Erythroblast (primary cell): ENCODE measurements at regions not wholly inside any gene's neighbourhood (a gene's known extent, or its start where the extent isn't known, plus 50 kb on each side); places are given as distances from the start of the nearest gene placed in this dataset.
"Not testable (repeated sequence)": the region's sequence is repeated elsewhere in the genome, so short reads cannot be mapped to it uniquely, and the experiment has no call there.

Source experiments
- DNase-seq, 2 experiments: peaks; one replicate each; lab custom pipeline; 2025; lab: John Stamatoyannopoulos, UW
- GATA1 ChIP-seq: IDR thresholded peaks from 2 replicates; pipeline ENCODE4 v1.6.1; 2011; ENCODE audit warnings: low read depth, mild to moderate bottlenecking, control low read depth, low read length, moderate library complexity
- POLR2A ChIP-seq: IDR thresholded peaks from 2 replicates; pipeline ENCODE4 v1.6.1; 2011; ENCODE audit warnings: mild to moderate bottlenecking, low read length

DNA sequence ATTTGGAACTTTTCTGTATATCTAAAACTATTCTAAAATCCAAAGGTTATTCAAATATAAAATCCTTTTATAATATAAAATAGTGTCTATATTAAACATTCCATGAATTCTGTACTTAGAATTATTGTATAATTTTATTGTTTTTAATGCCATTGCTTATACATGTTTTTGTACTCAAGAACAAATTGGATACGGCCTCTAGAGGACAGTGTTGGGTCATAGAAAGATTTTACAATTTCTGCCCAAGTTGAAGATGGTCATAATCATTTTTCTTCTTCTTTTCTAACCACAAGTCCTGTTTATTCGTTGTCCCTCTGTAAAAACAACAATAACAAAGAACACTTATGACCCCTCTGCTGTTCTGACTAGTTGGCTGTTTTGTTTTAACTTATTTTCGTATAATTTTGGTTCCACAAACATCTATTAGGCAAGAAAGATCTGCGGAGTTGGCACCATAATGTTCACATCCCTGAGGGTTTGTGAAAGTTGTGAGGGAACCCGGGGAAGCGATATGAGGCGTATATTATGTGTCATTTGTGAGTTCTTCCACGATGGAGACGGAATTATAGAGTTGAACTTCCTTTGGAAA lies 75.7 kb upstream of the KIF26B start:
- DNase-seq = peak; percentile 33 to 60
- TF ChIP-seq GATA1 (no peak), POLR2A (no peak)

DNA sequence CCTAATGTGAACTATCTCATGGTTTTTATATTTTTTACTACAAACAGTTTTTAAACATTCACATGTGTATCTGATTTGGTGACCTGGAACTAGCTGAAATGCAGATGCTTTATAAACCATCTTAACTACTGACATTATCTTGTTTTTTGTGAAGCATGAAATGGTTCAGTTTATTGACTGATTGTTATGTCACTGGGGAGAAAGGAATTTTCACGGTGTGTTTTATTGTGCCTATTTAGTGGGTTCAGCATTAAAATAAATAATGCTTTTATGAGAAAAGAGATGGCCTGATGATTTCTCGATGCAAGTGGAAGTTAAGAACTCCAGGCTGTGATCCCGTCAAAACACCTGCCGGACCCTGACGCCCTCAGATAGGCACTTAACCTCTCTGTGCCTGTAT lies 79.9 kb upstream of the KIF26B start:
- TF ChIP-seq GATA1 = no peak
- no peak for TF ChIP-seq POLR2A
- DNase-seq = no peak

DNA sequence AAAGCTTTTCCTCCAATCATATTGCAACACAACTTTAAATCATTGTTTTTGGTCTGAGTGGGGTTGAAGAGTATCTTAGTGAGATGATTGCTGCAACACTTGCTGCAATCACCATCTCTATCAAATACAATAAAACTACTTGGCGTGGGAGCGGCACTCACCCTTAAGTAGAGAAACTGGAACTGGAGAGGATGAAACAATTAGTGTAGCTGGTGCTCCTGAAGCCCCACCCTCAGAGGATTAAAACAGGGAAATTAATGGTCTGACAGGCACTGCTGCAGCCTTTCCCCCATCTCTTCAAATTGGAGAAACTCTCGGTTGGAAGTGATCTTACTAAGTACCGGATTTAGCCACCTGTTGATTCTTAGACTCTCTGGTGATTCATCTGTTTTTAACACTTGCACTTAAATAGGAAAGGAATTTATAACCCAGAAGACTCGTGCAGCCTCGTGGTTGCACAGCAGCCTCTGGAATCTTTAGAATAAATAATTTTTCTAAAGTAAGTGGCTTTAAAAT lies 80.5 kb upstream of the KIF26B start:
- no peak for TF ChIP-seq POLR2A

DNA sequence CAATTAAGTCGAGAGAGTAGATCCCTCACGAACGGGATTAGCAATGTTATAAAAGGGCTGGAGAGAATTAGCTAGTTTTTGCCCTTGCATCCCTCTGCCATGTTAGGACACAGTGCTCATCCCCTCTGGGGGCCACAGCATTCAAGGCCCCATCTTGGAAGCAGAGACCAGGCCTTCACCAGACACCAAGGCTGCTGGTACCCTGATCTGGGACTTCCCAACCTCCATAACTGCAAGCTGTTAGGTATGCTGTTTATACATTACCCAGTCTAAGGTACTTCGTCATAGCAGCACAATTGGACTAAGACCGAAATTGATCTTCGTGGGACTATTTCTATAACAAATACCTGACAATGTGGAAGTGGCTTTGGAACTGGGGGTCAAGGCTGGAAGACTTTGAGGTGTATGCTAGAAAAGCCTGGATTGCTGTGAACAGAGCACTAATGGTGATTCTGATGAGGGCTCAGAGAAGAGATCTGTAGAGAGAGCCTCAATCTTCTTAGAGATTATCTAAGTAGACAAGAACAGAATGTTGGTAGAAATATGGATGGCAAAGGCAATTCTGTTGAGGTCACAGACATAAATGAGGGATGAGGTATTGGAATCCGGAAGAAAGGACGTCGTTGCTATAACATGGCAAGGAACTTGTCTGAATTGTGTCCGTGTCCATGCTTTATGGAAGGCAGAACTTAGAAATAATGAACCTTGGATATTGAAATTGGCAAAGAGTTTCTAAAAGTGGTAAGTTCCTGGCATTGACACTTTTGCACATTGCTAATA lies 83.8 kb upstream of the KIF26B start:
- TF ChIP-seq GATA1 (no peak), POLR2A (no peak)

More for the DNA sequence above, 80.5 kb upstream of the KIF26B start:
- DNase-seq = no peak

DNA sequence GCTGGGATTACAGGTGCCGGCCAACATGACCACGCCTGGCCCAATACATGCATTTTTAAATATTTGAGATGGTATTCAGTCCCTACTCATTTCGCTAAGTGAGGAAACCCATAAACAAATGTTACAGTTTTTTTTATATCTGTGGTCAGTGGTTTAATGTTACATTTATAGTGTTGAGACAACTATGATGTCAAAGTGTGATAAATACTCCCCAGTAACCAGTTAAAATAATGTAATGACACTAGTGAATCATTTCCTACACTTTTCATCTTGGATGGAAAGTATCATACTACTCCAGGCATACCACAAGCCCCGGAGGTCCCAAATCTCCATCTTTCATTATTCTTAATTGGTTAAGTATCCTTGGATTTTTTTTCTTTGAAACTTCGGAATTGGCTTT lies 87.5 kb upstream of the KIF26B start:
- TF ChIP-seq GATA1 (no peak), POLR2A (no peak)
- DNase-seq = no peak

More for the DNA sequence above, 83.8 kb upstream of the KIF26B start:
- DNase-seq = no peak

DNA sequence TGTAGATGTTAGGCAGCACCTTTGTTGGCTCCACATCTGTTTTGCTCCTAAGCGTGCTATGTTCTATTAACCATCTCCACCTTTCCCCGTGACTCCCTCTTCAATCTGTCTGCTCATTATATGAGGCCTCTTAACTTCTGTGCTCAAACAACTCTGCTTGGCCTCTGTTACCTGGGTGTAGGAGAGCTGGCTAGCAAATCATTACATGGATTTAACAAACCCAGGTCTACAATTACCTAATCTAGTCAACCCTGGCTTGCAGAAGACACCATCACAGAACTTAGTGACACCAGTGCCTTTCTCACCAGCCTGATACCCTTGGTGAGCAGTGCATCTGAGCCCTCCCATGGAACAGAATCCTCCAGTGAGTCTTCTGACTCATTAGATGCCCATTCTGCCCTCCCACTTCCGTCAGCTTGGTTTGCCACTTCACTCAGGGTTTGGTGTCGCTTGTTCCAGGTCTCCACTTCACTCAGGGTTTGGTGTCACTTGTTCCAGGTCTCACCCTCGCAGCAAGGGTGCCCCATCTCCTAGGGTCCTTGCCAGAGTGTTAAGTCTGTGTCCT lies 92.0 kb upstream of the KIF26B start:
- TF ChIP-seq POLR2A = no peak
- TF ChIP-seq GATA1 = no peak
- DNase-seq = no peak

DNA sequence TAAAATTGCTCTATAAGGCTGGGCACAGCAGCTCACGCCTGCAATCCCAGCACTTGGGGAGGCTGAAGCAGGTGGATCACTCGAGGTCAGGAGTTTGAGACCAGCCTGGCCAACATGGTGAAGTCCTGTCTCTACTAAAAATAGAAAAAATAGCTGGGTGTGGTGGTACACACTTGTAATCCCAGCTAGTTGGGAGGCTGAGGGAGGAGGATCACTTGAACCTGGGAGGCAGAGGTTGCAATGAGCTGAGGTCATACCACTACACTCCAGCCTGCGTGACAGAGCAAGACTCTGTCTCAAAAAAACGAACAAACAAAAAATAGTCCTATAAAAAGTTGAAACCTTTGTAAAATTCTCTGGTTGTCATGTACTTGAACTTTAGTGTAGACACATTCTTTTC lies 93.0 kb upstream of the KIF26B start:
- DNase-seq = not testable (repeated sequence)

DNA sequence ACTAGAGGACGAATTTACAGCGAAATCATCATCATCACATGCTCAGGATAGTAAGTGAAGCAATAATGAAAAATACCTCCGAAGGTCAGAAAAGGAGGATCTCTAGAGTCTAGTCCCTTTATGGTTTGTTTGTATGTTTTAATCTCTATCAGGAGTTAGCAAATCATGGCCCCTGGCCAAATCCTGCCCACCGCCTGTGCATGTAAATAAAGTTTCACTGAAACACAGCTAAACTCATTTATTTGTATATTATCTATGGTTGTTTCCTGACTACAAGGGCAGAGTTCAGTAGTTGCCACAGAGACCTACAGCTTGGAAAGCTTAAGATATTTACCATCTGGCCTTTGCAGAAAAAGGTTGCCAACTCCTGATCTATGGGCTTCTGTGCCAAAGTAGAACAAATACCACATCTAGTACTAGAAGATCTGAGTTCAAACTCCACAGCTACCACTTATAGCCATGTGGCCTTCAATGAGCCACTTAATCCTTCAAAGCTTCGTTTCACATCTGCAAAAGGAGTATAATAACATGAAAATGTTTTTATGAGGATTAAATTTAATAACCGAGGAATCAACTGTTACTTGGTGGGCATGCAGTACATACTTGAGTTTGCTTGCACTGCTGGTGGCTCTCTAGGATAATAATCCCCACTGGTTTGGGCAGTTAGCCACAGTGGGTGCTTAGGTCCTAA lies 94.0 kb upstream of the KIF26B start:
- no peak for DNase-seq
- no peak for TF ChIP-seq POLR2A
- no peak for TF ChIP-seq GATA1

DNA sequence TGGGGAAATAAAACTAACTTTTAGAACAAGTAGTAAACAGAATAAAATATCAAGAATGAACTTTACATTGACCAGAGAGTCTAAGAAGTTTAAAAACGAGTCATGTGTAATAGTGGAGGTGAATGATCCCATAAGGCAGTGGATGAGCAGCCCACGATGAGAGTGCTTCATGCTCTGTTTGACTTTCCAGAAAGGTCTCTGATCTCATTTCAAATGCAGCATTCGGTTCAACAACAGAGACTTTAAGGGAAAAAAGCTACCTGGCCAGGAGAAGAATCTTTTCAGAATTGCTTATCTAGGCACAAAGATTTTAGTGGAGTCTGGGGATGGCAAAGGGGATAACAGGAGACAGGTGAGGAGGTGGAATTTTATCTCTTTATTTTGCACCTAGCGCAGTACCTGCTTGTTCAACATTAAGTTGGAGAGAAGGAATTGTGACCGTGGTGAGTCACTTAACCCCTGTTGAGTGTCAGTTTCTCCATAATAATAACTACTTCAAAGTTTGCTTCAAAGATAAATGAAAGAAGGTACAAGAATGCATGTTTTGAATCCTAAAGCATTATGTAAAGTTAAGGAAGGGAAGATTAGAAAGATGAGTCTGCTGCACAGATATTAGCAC lies 94.9 kb upstream of the KIF26B start:
- TF ChIP-seq POLR2A = no peak
- no peak for TF ChIP-seq GATA1
- no peak for DNase-seq

DNA sequence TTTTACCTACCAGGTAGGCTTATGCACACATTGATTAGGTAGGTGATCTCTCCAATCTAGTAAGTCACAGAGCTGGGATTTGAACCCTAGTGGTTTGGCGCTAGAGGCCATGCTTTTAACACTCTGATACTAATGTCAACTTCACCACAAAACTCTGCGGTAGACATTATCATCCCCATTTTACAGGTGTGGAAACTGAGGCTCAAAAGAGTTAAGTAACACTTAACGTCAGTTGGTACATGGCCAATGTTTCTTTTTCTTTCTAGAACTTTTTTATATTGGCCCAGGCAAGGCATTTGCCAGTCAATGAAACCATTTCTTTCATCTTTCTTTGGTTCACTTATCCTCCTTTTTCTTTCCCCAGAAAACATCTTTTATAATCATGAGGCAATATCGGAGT lies 95.9 kb upstream of the KIF26B start:
- no peak for DNase-seq
- TF ChIP-seq POLR2A (no peak), GATA1 (no peak)

DNA sequence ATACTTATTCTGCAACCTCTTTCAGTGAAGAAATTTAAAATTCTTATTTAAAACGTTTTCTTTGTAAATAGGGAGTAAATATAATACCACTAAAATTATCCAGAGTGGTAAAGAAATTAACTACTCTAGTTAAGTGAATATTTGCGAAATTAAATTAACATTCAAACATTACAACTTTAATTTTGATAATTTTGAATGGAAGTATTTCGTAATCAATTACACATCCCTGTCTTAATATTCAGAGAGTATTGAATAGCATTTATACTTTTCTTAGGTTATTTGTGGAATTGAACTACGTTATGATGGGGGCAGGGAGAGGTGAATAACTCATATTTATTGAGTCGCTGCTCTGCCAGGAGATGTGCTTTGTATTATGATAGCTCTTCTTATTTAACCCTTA lies 96.3 kb upstream of the KIF26B start:
- TF ChIP-seq POLR2A (no peak), GATA1 (no peak)
- DNase-seq = no peak

DNA sequence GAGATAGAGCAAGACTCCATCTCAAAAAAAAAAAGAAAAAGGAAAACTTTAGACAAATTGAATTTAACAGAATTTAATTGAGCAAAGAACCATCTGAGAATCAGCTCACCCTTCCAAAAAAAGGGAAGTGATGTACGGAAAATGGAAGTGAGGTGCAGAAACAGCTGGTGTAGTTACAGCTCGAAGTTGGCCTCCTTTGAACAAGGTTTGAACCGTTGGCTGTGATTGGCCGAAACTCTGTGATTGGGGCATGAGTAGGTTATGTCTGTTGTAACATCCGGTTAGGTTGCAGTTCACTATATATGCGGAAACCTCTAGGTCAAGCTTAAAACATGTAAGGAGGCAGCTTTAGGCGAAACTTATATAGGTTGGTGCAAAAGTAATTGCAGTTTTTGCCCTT lies 97.9 kb upstream of the KIF26B start:
- TF ChIP-seq GATA1 (no peak), POLR2A (no peak)
- DNase-seq = no peak

DNA sequence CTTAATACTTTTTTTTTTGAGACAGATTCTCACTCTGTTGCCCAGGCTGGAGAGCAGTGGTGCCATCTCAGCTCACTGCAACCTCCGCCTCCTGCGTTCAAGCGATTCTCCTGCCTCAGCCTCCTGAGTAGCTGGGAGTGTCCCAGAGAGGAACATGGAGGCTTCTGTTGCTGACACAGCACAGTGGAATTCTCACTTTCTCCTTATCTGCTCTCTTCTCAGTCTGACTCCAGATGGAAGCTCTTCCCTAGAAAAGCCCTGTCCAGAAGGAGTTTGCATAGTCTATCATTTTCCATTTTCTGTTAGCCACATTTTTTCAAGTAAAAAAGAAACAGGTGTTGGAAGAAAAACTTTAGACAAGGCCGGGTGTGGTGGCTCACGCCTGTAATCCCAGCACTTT lies 98.5 kb upstream of the KIF26B start:
- not testable (repeated sequence) for DNase-seq

DNA sequence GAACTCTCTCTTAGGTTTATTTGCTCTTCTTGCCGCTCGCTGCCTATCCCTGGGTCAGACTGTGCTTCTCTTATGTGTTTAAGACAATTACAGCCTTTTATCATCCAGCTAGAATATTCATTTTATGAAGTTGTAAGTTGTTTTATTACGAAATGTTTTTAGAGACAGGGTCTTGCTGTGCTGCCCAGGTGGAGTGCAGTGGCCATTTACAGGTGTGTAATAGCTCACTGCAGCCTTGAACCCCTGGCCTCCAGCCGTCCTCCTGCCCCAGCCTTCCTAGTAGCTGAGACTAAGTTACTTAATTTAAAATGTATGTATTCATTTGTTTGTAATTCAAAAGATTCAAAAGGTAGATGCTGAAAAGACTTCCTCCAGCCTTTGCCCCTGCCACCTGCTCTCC lies 99.0 kb upstream of the KIF26B start:
- TF ChIP-seq POLR2A (no peak), GATA1 (no peak)
- DNase-seq = no peak
